ENCODE measurements at regions not wholly inside any gene's neighbourhood (a gene's known extent, or its start where the extent isn't known, plus 50 kb on each side); places are given as distances from the start of the nearest gene placed in this dataset.

GRCh38 chr3:150107429-150108175 is 136.9 kb upstream of the PFN2 start:
- Histone ChIP-seq H3K27me3 (ENCODE audit: control insufficient read depth, insufficient read depth, low read length) (no peaks in the 10 kb centered on the region), H3K9me3 (ENCODE audit: control insufficient read depth, insufficient read depth, low read length) (no peaks in the 10 kb centered on the region), H3K27ac (ENCODE audit: low read length) (no peak overlapping the region), H3K4me3 (ENCODE audit: low read length) (no peak overlapping the region), H3K36me3 (ENCODE audit: control insufficient read depth, insufficient read depth, low read length) (no peaks in the 10 kb centered on the region), H3K4me1 (ENCODE audit: control insufficient read depth, insufficient read depth, low read length) (no peaks in the 10 kb centered on the region)
- intact Hi-C loops (cut with micrococcal nuclease) = no loop called here
- Mint-ChIP-seq H3K9me3 (no peaks in the 10 kb centered on the region), H3K36me3 (no peaks in the 10 kb centered on the region), H3K27me3 (ENCODE audit: low read depth in 2 of 2) (peaks cover 3 to 12% of the 10 kb centered on the region in 2 donors), H3K4me1 (no peaks in the 10 kb centered on the region), H3K27ac (no peak overlapping the region), H3K4me3 (no peak overlapping the region)
- TF ChIP-seq, protein P1, sequence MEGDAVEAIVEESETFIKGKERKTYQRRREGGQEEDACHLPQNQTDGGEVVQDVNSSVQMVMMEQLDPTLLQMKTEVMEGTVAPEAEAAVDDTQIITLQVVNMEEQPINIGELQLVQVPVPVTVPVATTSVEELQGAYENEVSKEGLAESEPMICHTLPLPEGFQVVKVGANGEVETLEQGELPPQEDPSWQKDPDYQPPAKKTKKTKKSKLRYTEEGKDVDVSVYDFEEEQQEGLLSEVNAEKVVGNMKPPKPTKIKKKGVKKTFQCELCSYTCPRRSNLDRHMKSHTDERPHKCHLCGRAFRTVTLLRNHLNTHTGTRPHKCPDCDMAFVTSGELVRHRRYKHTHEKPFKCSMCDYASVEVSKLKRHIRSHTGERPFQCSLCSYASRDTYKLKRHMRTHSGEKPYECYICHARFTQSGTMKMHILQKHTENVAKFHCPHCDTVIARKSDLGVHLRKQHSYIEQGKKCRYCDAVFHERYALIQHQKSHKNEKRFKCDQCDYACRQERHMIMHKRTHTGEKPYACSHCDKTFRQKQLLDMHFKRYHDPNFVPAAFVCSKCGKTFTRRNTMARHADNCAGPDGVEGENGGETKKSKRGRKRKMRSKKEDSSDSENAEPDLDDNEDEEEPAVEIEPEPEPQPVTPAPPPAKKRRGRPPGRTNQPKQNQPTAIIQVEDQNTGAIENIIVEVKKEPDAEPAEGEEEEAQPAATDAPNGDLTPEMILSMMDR (IDR thresholded peaks at IDR 0.05) = no peak
- ATAC-seq (no peak), DNase-seq (no peak)
- 91% methylated on average over 3 of the region's 5 CpGs for WGBS (ENCODE audit: insufficient coverage)

GRCh38 chr3:150106740-150107428 is 136.2 kb upstream of the PFN2 start:
- Mint-ChIP-seq H3K4me1 (no peaks in the 10 kb centered on the region), H3K36me3 (no peaks in the 10 kb centered on the region), H3K27ac (no peak overlapping the region), H3K4me3 (no peak overlapping the region), H3K9me3 (no peaks in the 10 kb centered on the region), H3K27me3 (ENCODE audit: low read depth in 2 of 2) (peaks cover 3 to 12% of the 10 kb centered on the region in 2 donors)
- no peaks in the 10 kb centered on the region for H3K36me3 ChIP-seq (ENCODE audit: control insufficient read depth, insufficient read depth, low read length)
- H3K27me3 ChIP-seq (ENCODE audit: control insufficient read depth, insufficient read depth, low read length) = no peaks in the 10 kb centered on the region
- ATAC-seq (no peak), DNase-seq (no peak)
- no peak overlapping the region for H3K4me3 ChIP-seq (ENCODE audit: low read length)
- H3K9me3 ChIP-seq (ENCODE audit: control insufficient read depth, insufficient read depth, low read length) = no peaks in the 10 kb centered on the region
- H3K4me1 ChIP-seq (ENCODE audit: control insufficient read depth, insufficient read depth, low read length) = no peaks in the 10 kb centered on the region
- WGBS (ENCODE audit: insufficient coverage) = 69% methylated on average over 2 of the region's 2 CpGs
- no peak overlapping the region for H3K27ac ChIP-seq (ENCODE audit: low read length)
- TF ChIP-seq, protein P1 (IDR thresholded peaks at IDR 0.05) = no peak
- intact Hi-C loops (cut with micrococcal nuclease) = no loop called here

DNA sequence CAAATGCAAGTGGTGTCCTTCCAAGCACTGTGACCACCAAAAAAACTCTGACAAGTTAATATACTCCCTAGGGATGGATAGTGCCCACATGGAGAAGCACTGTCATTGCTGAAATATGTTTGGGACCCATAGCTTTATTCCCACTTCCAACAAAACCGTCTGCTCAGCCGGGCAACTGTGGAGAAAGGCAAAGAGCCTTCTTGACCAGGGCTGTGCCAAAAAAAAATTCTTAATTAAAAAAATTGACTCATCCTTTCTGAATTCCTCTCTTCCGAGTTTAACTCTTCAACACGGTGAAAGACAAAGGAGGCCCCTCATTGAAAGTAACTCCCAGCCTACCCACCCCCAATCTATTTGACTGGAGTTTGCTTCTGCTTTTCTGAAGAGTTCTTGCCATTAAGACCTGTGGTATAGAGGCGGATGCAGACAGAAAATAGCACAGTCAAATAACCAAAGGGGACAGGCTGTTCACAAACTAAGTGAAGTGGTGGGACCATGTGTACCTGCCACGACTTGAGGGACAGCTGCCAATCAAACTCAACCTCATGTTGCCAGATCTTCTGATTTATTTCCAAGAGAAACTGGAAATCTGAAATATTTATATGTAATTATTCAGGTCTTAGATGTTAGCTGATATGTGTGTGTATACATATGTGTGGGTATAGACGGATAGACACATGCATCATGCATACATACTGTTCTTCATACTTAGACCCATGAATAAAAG is 135.4 kb upstream of the PFN2 start:
- ATAC-seq (no peak), DNase-seq (no peak)
- no peaks in the 10 kb centered on the region for H3K36me3 Mint-ChIP-seq
- no peak overlapping the region for H3K4me3 ChIP-seq (ENCODE audit: low read length)
- no peaks in the 10 kb centered on the region for H3K36me3 ChIP-seq (ENCODE audit: control insufficient read depth, insufficient read depth, low read length)
- intact Hi-C loops (cut with micrococcal nuclease) = no loop called here
- no peaks in the 10 kb centered on the region for H3K4me1 ChIP-seq (ENCODE audit: control insufficient read depth, insufficient read depth, low read length)
- H3K4me3 Mint-ChIP-seq = no peak overlapping the region
- TF ChIP-seq, protein P1 (IDR thresholded peaks at IDR 0.05) = no peak
- H3K9me3 ChIP-seq (ENCODE audit: control insufficient read depth, insufficient read depth, low read length) = no peaks in the 10 kb centered on the region
- no peaks in the 10 kb centered on the region for H3K27me3 ChIP-seq (ENCODE audit: control insufficient read depth, insufficient read depth, low read length)
- 84% methylated on average over 6 of the region's 7 CpGs for whole genome bisulfite sequencing (ENCODE audit: insufficient coverage)
- no peaks in the 10 kb centered on the region for H3K4me1 Mint-ChIP-seq
- peaks cover 3 to 12% of the 10 kb centered on the region in 2 donors for H3K27me3 Mint-ChIP-seq (ENCODE audit: low read depth in 2 of 2)
- H3K27ac Mint-ChIP-seq = no peak overlapping the region
- H3K9me3 Mint-ChIP-seq = peaks cover 0 to 2% of the 10 kb centered on the region in 2 donors
- H3K27ac ChIP-seq (ENCODE audit: low read length) = no peak overlapping the region

All from natural killer cell (primary cell).